Lower leg skin (tissue), 3 donors: ENCODE measurements at regions not wholly inside any gene's neighbourhood (a gene's known extent, or its start where the extent isn't known, plus 50 kb on each side); places are given as distances from the start of the nearest gene placed in this dataset.

Experiments
- CTCF ChIP-seq, 3 donors: fragments of 450-650 bp; IDR thresholded peaks; one replicate each; pipeline ENCODE4 v1.5.1; 2016; ENCODE audit warnings: antibody characterized with exemption in 3 of 3, mild to moderate bottlenecking in 3 of 3, moderate library complexity in 2 of 3
- POLR2A ChIP-seq, 2 donors: fragments of 450-650 bp; IDR thresholded peaks; one replicate each; pipeline ENCODE4 v1.6.1; 2016 to 2017; ENCODE audit warnings: antibody characterized with exemption in 2 of 2, mild to moderate bottlenecking in 1 of 2, moderate library complexity in 1 of 2

- TF ChIP-seq CTCF (IDR thresholded peaks at IDR 0.05) (no peak), POLR2A (IDR thresholded peaks at IDR 0.05) (no peak)
These were observed 534.6 kb downstream of the BCOR start for GRCh38 chrX:39563178-39563577.
